ENCODE measurements at regions not wholly inside any gene's neighbourhood (a gene's known extent, or its start where the extent isn't known, plus 50 kb on each side); places are given as distances from the start of the nearest gene placed in this dataset.
"Not testable (repeated sequence)": the region's sequence is repeated elsewhere in the genome, so short reads cannot be mapped to it uniquely, and the experiment has no call there.

DNA sequence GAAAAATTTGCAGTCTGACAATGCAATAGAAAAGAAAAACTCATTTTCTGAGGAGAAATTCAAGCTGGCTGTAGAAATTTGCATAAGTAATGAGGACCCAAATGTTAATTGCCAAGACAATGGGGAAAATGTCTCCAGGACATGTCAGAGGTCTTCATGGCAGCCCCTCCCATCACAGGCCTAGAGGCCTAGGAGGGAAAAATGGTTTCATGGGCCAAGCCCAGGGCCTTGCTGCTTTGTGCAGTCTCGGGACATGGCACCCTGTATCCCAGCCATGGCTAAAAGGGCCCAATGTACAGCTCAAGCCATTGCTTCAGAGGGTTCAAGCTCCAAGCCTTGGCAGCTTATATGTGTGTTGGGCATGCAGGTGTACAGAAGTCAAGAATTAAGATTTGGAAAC lies 244.9 kb upstream of the ZFP42 start:
- H3K56ac ChIP-seq (ENCODE audit: extremely low read depth, insufficient read depth, low read length); intact Hi-C loops (cut with micrococcal nuclease); H2AK5ac ChIP-seq (ENCODE audit: low read depth, low read length); H3K27ac ChIP-seq (ENCODE audit: insufficient read depth, low read length); H2BK20ac ChIP-seq (ENCODE audit: low read depth, low read length); H3K36me3 ChIP-seq (ENCODE audit: control insufficient read depth, insufficient read depth, low read length); dilution Hi-C loops (cut with HindIII; ENCODE audit: low sequenced_read_pairs, unreplicated experiment); H3K27me3 ChIP-seq (ENCODE audit: control insufficient read depth, insufficient read depth, low read length); CTCF ChIA-PET; H3K4me2 ChIP-seq (ENCODE audit: low read depth, low read length); H3K4me3 ChIP-seq (ENCODE audit: insufficient read depth, low read depth, low read length); H4K8ac ChIP-seq (ENCODE audit: low read depth in 2 of 2, low read length in 2 of 2); H3K4ac ChIP-seq (ENCODE audit: low read depth, low read length); H2BK120ac ChIP-seq (ENCODE audit: low read depth, low read length); POLR2A ChIA-PET (ENCODE audit: unreplicated experiment); H4K20me1 ChIP-seq (ENCODE audit: insufficient read depth, low read length); H2BK5ac ChIP-seq (ENCODE audit: low read depth, low read length, poor library complexity, severe bottlenecking); DNase-seq; H4K91ac ChIP-seq (ENCODE audit: insufficient read depth, low read depth, low read length); H3K79me1 ChIP-seq (ENCODE audit: low read depth in 1 of 2, low read length in 2 of 2); H2AK9ac ChIP-seq (replicated peaks; ENCODE audit: low read depth, low read length, poor library complexity); H3K9me3 ChIP-seq (ENCODE audit: control insufficient read depth, insufficient read depth, low read length); H3K23ac ChIP-seq (ENCODE audit: low read depth, low read length); ATAC-seq (ENCODE audit: low read depth); in situ Hi-C loops (cut with MboI; ENCODE audit: low sequenced_read_pairs); H2BK15ac ChIP-seq (ENCODE audit: low read depth, low read length); H2AFZ ChIP-seq (replicated peaks; ENCODE audit: low read length, poor library complexity); BruUV-seq (replicated peaks); H3K9ac ChIP-seq (ENCODE audit: low read depth, low read length); H3K9me1 ChIP-seq (ENCODE audit: insufficient read depth, low read length); H4K5ac ChIP-seq (ENCODE audit: low read depth, low read length); H3K14ac ChIP-seq (replicated peaks; ENCODE audit: low read depth, low read length); H3K18ac ChIP-seq (ENCODE audit: low read depth, low read length); H3K4me1 ChIP-seq (ENCODE audit: control insufficient read depth, insufficient read depth, low read length): not testable (repeated sequence)
- 40% methylated on average over 1 of the region's 1 CpG; no CpG with 5 or more reads in 1 of the 2 experiments for WGBS, 2 experiments (ENCODE audit: extremely low coverage in 2 of 2, insufficient read length in 1 of 2)
